K562 (cell line): ENCODE measurements at regions not wholly inside any gene's neighbourhood (a gene's known extent, or its start where the extent isn't known, plus 50 kb on each side); places are given as distances from the start of the nearest gene placed in this dataset.

Experiments
- FOXK1 ChIP-seq: sonication (generic); formaldehyde crosslinking; IDR thresholded peaks from 2 replicates; pipeline ENCODE4 v1.8.0; 2022; ENCODE audit warnings: missing genetic modification reagents, mild to moderate bottlenecking, borderline replicate concordance
- RBM15 ChIP-seq: fragments of 200-400 bp; formaldehyde crosslinking; IDR thresholded peaks from 2 replicates; pipeline ENCODE4 v1.6.1; 2018; ENCODE audit warnings: mild to moderate bottlenecking, low read length, moderate library complexity; ENCODE audit not compliant: insufficient read depth
- TF ChIP-seq, protein P1 (sequence below), 2 experiments: fragments of 450-650 bp in 1 of 2; sonication (generic) in 1 of 2; formaldehyde crosslinking in 1 of 2; IDR thresholded peaks; 2 replicates each; pipeline versions ENCODE4 v1.7.1 to v1.9.0; 2016 to 2022; ENCODE audit warnings: inconsistent platforms in 1 of 2, mild to moderate bottlenecking in 1 of 2, missing genetic modification reagents in 1 of 2
- TF ChIP-seq, protein P2 (sequence below): fragments of 250-450 bp; sonication (Bioruptor Pico); IDR thresholded peaks from 2 replicates; pipeline ENCODE4 v1.4.0; 2020; ENCODE audit warnings: mild to moderate bottlenecking

DNA sequence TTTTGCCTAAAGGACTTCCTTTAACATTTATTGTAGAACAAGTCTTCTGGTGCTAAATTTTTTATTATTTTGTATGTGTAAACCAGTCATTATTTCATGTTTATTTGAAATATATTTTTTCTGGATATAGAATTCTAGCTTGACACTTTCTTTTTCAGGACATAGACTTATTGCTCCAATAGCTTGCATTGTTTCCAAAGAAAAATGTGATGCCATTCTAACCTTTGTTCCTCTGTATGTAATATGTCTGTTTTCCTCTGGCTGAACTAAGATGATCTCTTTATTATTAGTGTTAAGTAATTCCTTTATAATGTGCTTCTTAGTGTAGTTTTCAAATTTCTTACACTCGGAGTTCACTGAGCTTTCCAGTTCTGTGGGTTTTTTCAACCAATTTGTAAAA, 174.1 kb upstream of the STARD13 start (continued):
- TF ChIP-seq, protein P1, sequence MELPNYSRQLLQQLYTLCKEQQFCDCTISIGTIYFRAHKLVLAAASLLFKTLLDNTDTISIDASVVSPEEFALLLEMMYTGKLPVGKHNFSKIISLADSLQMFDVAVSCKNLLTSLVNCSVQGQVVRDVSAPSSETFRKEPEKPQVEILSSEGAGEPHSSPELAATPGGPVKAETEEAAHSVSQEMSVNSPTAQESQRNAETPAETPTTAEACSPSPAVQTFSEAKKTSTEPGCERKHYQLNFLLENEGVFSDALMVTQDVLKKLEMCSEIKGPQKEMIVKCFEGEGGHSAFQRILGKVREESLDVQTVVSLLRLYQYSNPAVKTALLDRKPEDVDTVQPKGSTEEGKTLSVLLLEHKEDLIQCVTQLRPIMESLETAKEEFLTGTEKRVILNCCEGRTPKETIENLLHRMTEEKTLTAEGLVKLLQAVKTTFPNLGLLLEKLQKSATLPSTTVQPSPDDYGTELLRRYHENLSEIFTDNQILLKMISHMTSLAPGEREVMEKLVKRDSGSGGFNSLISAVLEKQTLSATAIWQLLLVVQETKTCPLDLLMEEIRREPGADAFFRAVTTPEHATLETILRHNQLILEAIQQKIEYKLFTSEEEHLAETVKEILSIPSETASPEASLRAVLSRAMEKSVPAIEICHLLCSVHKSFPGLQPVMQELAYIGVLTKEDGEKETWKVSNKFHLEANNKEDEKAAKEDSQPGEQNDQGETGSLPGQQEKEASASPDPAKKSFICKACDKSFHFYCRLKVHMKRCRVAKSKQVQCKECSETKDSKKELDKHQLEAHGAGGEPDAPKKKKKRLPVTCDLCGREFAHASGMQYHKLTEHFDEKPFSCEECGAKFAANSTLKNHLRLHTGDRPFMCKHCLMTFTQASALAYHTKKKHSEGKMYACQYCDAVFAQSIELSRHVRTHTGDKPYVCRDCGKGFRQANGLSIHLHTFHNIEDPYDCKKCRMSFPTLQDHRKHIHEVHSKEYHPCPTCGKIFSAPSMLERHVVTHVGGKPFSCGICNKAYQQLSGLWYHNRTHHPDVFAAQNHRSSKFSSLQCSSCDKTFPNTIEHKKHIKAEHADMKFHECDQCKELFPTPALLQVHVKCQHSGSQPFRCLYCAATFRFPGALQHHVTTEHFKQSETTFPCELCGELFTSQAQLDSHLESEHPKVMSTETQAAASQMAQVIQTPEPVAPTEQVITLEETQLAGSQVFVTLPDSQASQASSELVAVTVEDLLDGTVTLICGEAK (IDR thresholded peaks at IDR 0.05) = no peak
- TF ChIP-seq, protein P1 (CRISPR knock-in tag; IDR thresholded peaks at IDR 0.05) = no peak
- TF ChIP-seq, protein P2, sequence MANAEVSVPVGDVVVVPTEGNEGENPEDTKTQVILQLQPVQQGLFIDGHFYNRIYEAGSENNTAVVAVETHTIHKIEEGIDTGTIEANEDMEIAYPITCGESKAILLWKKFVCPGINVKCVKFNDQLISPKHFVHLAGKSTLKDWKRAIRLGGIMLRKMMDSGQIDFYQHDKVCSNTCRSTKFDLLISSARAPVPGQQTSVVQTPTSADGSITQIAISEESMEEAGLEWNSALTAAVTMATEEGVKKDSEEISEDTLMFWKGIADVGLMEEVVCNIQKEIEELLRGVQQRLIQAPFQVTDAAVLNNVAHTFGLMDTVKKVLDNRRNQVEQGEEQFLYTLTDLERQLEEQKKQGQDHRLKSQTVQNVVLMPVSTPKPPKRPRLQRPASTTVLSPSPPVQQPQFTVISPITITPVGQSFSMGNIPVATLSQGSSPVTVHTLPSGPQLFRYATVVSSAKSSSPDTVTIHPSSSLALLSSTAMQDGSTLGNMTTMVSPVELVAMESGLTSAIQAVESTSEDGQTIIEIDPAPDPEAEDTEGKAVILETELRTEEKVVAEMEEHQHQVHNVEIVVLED (CRISPR knock-in tag) = no peak
- no peak for TF ChIP-seq RBM15
- no peak for TF ChIP-seq FOXK1 (CRISPR knock-in tag)
- TF ChIP-seq, all 486 proteins: peak for 0
